Kidney (tissue), 13 donors: ENCODE measurements at regions not wholly inside any gene's neighbourhood (a gene's known extent, or its start where the extent isn't known, plus 50 kb on each side); places are given as distances from the start of the nearest gene placed in this dataset.

Experiments used
- DNase-seq, 5 donors: peaks; one replicate each; pipeline ENCODE4 v3.0.0-alpha.2; 2013 to 2020
- FAIRE-seq: peaks from 2 replicates; lab custom pipeline; 2012; peaks lifted over from hg19 to GRCh38; lab: Jason Lieb, UNC
- H3K27ac ChIP-seq, 2 donors: one replicate each; pipeline ENCODE4 v1.7.0; 2013; ENCODE audit warnings: low read depth in 2 of 2, low read length in 2 of 2, inconsistent platforms in 1 of 2
- H3K27me3 ChIP-seq: one replicate; pipeline ENCODE4 v1.7.1; 2013; ENCODE audit warnings: low read length, inconsistent platforms; ENCODE audit not compliant: control insufficient read depth, insufficient read depth
- H3K36me3 ChIP-seq, 3 donors: one replicate each; pipeline versions ENCODE4 v1.7.0 to v1.7.1; 2013; ENCODE audit warnings: low read length in 3 of 3, control low read depth in 1 of 3, inconsistent platforms in 1 of 3; ENCODE audit not compliant: insufficient read depth in 3 of 3, control insufficient read depth in 2 of 3
- H3K4me1 ChIP-seq, 3 donors: one replicate each; pipeline versions ENCODE4 v1.7.0 to v1.7.1; 2013; ENCODE audit warnings: low read length in 3 of 3, inconsistent platforms in 1 of 3, low read depth in 1 of 3; ENCODE audit not compliant: control insufficient read depth in 2 of 3, insufficient read depth in 2 of 3
- H3K4me3 ChIP-seq, 3 donors: one replicate each; pipeline versions ENCODE4 v1.7.0 to v1.8.1; 2013; ENCODE audit warnings: low read length in 3 of 3, control low read depth in 1 of 3, inconsistent platforms in 1 of 3
- H3K9ac ChIP-seq, 3 donors: one replicate each; pipeline versions ENCODE4 v1.7.0 to v1.7.1; 2013; ENCODE audit warnings: low read length in 3 of 3, control low read depth in 1 of 3, inconsistent platforms in 1 of 3
- H3K9me3 ChIP-seq, 3 donors: one replicate each; pipeline versions ENCODE4 v1.7.0 to v1.7.1; 2013; ENCODE audit warnings: low read length in 3 of 3, control low read depth in 1 of 3, inconsistent platforms in 1 of 3; ENCODE audit not compliant: control insufficient read depth in 2 of 3, insufficient read depth in 1 of 3
- CTCF ChIP-seq: IDR thresholded peaks from 3 replicates; pipeline ENCODE4 v1.5.1; 2012; ENCODE audit warnings: mild to moderate bottlenecking, moderate library complexity, borderline replicate concordance; ENCODE audit not compliant: insufficient read depth; ENCODE audit errors: extremely low read depth
- intact Hi-C: fragments of 100-400 bp; cut with DNase I; formaldehyde crosslinking; loops from one replicate; pipeline ENCODE4 v1.11.1; 2022
- donor health status: control.
- donor health status: control.
- donor health status: control.
- donor health status: control.
- donor health status: control.
- donor health status: DM: yes; HTN: yes; CAD: no.
- donor health status: Normal renal cell carcinoma (clear cell type).

- H3K27ac ChIP-seq: no peak overlapping the region
- FAIRE-seq: no peak
- TF ChIP-seq CTCF: no peak
- no peak overlapping the region for H3K9ac ChIP-seq
- H3K36me3 ChIP-seq: peaks cover 0 to 6% (median 5%) of the 10 kb centered on the region in 3 donors
- H3K4me3 ChIP-seq: no peak overlapping the region
- no peaks in the 10 kb centered on the region for H3K27me3 ChIP-seq
- intact Hi-C loops: no loop called here
- no peak for DNase-seq
- H3K4me1 ChIP-seq: no peaks in the 10 kb centered on the region
- peaks cover 5 to 22% (median 9%) of the 10 kb centered on the region in 3 donors for H3K9me3 ChIP-seq
Measured at GRCh38 chr19:27772059-27772458, 1440.9 kb downstream of the UQCRFS1 start.

DNA sequence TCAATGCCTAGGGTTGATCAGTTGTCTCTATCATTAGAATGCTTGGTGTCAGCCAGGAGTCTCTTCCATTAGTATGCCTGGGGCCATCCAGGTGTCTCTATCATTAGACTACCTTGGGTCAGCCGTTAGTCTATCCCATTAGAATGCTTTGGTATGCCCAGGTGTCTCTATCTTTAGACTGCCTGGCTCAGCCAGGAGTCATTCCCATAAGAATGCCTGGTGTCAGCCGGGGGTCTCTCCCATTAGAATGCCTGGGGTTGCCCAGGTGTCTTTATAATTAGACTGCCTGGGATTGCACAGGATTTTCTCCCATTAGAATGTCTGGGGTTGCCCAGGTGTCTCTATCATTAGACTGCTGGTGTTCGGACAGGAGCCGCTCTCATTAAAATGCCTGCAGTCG lies 1442.9 kb downstream of the UQCRFS1 start:
- H3K4me1 ChIP-seq: no peaks in the 10 kb centered on the region
- no peak for FAIRE-seq
- no peak overlapping the region for H3K27ac ChIP-seq
- intact Hi-C loops: no loop called here
- H3K36me3 ChIP-seq: peaks cover 0 to 6% (median 5%) of the 10 kb centered on the region in 3 donors
- DNase-seq: no peak
- H3K9ac ChIP-seq: no peak overlapping the region
- no peaks in the 10 kb centered on the region for H3K27me3 ChIP-seq
- H3K9me3 ChIP-seq: peaks cover 5 to 31% (median 9%) of the 10 kb centered on the region in 3 donors
- no peak overlapping the region for H3K4me3 ChIP-seq
- no peak for TF ChIP-seq CTCF

DNA sequence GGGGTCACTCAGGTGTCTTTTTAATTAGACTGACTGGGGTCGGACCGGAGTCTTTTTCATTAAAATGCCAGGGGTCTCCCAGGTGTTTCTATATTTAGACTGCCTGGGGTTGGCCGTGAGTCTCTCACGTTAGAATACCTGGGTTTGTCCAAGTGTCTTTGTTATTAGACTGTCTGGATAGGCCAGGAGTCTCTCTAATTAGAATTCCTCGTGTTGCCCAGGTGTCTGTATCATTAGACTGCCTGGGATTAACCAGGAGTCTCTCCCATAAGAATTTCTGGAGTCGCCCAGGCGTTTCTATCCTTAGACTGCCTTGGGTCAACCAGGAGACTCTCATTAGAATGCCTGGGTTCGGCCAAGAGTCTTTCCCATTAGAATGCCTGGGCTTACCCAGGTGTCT lies 1445.7 kb downstream of the UQCRFS1 start:
- Histone ChIP-seq H3K27ac (no peak overlapping the region), H3K27me3 (no peaks in the 10 kb centered on the region), H3K9ac (no peak overlapping the region), H3K4me1 (no peaks in the 10 kb centered on the region), H3K36me3 (no peaks in the 10 kb centered on the region), H3K9me3 (peaks cover 0 to 37% (median 3%) of the 10 kb centered on the region in 3 donors), H3K4me3 (no peak overlapping the region)
- DNase-seq (no peak), FAIRE-seq (no peak)
- intact Hi-C loops: no loop called here
- TF ChIP-seq CTCF: no peak
